C4-2B (cell line): ENCODE measurements at regions not wholly inside any gene's neighbourhood (a gene's known extent, or its start where the extent isn't known, plus 50 kb on each side); places are given as distances from the start of the nearest gene placed in this dataset.

Experiments
- CTCF ChIP-seq: fragments of 450-650 bp; conservative IDR thresholded peaks from 2 replicates; pipeline ENCODE4 v1.5.1; 2017; ENCODE audit warnings: mild to moderate bottlenecking
- ZFX ChIP-seq: fragments of 450-650 bp; IDR thresholded peaks from 2 replicates; pipeline ENCODE4 v1.6.1; 2017

- no peak for TF ChIP-seq CTCF
- no peak for TF ChIP-seq ZFX
These were observed 207.0 kb upstream of the CXCR4 start for GRCh38 chr2:136324966-136325365.
